Stimulated activated CD8-positive, alpha-beta memory T cell treated with anti-CD3 and anti-CD28 coated beads, Interleukin-7, amount 100 ng/mL, for 48 hours (primary cell): ENCODE measurements at regions not wholly inside any gene's neighbourhood (a gene's known extent, or its start where the extent isn't known, plus 50 kb on each side); places are given as distances from the start of the nearest gene placed in this dataset.

Experiments used
- DNase-seq, 2 donors: peaks; one replicate each; pipeline ENCODE4 v3.0.0-alpha.2; 2020; ENCODE audit warnings: low read depth in 1 of 2; ENCODE audit errors: extremely low read depth in 1 of 2

DNA sequence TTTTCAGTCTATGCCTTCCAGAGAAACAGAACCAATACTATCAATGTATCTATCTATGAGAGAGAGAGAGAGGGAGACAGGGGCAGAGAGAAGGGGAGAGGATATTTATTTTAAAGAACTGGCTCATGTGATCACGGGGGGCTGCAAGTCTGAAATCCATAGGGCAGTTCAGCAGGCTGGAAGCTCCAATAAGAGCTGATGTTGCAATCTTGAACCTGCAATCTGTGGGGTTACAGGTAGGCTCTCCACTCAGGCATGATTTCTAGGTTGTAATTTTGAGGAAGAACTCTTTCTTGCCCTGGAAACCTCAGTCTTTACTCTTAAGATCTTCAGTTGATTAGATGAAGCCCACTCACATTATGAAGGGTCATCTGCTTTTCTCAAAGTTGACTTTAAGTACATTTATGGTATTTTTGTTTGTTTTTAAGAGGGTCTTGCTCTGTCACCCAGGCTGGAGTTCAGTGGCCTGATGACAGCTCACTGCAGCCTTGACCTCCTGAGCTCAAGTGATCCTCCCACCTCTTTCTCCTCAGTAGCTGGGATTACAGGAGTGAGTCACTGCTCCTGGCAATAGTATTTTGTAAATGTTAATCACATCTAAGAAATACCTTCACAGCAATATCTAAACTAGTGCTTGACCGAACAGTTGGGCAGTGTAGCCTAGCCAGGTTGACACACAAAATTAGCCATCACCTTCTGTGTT, 376.4 kb downstream of the FGF9 start:
- no peak for DNase-seq

DNA sequence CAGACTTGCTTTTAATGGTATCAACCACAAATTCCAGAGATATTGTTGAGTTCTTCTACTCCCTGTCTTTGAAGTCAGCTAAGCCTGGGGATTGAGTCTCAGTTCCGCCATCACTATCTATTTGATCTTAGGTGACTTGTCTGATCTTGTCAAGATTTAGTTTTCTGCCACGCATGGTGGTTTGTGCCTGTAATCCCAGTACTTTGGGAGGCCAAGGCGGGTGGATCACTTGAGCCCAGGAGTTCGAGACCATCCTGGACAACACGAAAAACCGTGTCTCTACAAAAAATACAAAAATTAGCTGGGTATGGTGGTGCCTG, 376.9 kb downstream of the FGF9 start:
- DNase-seq, result no peak

DNA sequence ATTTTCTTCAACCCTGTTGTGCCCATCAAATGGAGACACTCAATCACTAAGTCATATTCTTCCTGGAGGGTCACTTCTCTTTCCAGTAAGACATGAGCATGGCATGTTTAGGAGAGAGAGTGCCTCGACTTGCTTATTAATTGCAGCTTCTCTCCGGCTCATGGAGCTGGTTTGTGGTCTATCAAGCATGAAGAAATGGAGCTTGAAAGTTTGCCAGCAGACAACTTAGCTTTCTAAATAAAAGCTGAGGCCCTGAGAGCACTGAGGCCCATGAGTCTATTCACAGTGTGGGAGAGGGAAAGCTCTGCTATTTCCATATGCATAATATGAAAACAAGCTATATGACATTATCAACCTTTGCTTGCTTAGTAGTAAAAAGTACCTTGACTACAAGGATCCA, 378.5 kb downstream of the FGF9 start:
- no peak for DNase-seq

DNA sequence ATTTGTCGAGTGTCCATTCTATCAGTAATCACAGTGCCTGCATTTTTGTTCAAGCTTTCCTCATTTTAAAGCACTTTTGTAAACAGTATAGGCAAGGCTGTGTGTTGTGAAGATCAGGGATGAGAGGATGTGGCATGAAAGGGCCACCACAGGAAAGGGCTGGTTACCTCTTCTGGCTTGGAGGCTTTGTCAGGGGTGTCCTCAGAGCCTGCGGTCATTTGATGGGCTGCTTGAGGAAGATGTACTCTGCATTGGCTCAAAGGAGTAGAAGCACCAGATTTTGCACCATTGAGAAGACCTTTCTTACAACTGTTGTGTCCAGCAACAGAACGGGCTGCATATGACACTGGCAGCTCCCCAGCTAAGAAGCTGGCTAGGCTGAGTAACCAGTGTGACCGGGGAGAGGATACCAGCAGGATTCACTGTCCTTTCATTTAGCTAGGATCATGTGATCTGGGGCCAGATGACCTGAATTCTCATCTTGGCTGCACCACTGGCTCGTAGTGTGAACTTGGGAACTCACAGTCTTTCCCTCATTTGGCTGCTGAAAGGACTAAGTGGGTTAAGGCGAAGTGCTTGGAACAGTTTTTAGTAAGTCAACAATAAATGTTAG, 380.2 kb downstream of the FGF9 start:
- DNase-seq, result no peak

DNA sequence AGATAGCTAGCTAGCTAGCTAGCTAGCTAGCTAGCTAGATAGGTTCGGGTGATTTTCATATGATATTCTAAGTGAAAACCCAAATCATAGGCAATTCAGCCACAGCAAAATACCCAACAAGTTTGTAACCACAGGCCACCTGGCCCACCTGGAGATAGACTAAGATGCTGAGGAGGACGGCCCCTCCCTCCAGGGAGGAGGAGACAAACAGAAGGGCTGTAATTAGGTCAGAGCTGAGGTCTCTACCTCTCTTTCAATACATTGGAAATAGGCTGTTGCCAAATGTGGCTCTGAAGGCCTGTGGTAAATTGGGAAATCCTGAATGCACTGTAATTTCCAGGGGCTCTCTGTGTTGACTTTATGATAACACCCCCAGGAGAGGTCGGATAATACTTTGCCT, 382.2 kb downstream of the FGF9 start:
- no peak for DNase-seq

DNA sequence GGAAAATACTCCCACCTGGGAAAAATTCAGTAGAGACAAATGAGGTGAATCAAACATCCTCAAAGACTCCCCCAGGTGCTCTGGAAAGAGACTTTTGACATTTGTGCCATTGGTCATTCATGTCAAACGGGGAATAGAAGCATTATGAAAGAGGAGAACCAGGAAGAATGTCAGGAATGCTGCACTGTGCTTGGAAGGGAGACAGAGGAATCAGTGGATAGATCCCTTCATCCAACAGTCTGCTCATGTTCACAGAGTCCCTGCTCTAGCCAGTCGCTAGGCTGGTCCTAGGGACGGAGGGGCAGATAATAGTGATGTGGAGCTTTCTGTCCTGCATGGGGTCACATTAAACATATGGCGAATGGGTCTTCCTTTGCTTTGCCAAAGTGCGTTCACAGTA, 384.4 kb downstream of the FGF9 start:
- DNase-seq, result no peak

DNA sequence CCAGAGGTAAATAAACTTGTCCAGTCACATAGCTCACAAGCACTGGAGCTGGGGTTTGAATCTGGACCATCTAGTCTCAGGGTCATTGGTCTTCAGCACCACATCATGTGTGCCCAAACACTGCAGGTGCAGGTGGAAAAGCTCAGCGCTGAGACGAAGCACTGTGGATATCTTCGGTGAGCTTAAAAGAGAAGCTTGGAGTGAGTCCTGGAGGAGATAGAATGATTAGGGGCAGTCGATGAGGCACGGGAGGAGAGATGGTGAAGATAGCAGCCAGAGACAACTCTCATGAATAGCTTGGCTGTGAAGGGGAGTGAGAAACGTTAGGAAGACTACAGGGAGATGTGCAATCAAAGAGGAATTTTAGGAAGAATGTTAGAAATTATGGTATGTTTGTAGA, 389.3 kb downstream of the FGF9 start:
- no peak for DNase-seq

DNA sequence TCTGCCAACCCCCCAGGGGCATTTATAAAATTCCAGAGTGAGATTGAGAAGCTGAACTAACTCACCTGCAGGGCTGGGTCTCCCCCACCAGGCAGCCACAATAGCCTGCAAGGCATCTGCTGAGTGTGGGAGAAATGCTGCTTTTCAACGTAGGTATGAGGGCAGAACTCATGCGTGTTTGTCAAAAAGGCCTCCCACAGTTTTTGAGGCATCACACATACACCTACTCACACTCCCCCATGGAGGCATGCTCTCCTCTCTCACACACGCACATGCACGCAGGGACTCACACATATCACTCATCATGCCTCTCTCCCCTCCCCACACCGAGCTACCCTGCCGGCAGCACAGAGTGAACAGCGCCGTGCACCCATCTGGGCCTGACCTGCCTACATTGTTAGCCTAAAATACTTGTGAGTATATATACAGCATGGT, 390.5 kb downstream of the FGF9 start:
- peak; percentile 32 to 58 for DNase-seq

DNA sequence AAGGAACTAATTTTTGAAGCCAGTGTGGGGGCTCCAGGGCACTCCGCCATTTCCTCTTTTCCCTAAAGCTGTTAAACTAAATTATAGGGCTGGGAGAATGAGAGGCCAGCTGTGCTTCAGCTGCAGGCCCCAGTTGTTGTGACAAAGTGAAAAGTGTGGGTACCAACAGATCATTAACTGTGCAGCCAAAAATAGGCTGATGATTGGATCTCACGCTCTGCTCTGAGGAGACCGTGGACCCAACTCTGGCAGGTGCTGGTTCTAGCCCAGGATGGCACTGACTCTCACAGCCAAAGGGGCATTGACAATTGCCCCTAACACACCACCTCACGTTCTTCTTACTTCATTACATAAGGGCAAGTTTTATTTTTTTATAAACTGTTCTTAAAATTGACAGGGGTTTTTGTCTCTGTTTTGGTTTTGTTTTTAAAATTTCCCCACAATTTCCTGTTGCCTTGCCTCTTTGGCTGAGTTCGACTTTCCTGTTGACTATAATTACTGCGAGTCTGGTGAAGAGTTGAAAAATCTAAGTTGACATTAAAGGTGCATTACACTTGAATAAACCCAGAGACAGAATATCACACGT, 391.0 kb downstream of the FGF9 start:
- DNase-seq, result no peak

DNA sequence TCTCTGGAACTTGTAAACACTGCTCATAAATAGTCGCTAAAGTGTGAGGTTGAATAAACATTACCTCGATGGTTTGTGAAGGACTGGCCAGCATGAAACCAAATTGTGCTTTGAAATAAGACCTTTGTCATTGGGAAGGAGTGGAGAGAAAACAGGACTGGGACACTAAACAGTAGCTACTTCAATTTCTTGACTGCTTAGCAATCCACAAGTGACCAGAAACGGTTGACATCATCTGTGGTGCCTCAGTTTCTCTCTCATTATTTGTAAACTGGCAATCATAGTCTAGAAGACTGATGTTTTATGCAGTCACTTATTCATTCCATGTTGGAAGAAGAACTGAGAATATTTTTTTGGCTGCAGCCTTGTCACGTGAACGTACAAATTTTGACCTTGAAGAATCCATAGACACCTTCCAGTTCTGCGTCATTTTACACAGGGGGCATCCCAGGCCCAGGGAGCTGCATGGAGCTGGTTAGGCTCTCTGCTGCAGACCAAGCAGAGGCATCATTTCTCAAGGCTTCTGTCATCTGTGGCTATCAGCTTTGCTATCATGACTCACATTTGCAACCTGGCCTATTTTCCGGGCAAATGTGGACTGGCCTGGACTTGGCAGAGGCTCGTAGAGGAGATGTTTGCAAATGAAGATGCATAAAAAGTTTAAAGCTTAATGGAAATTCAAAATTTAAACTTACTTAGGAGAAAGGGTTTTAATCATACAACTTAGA, 391.8 kb downstream of the FGF9 start:
- DNase-seq, result no peak

DNA sequence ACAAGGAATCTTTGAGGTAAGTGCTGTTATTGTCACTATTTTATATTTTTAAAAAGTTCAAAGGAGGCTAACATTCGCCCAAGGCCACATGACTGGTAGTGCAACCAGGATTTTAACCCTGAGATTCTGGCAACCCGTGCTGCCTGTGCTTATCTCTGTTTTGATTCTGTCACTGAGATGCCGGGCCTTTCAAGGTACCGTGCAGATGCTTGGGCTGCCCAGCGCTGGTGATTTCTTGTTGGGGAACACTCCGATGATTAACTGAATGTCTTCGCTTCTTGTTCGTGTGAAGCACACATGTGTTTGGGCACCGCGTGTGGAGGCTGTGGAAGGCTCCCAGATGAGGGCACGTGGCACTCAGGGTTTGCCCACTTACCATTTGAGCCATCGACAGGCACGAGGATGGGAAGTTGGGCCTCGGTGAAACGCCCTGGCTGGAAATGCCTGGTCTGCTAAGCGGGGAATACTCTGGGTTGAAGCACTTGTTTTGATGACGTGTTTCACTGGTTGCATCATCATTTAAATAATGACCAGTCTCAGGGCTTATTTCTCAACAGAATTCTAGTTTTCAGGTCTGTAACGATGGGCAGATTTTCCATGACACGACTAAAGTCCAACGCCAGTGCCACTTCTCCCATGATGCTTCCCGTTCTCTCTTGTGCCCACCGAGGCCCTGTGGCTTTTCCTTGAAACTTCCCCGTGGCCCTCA, 392.7 kb downstream of the FGF9 start:
- no peak for DNase-seq

DNA sequence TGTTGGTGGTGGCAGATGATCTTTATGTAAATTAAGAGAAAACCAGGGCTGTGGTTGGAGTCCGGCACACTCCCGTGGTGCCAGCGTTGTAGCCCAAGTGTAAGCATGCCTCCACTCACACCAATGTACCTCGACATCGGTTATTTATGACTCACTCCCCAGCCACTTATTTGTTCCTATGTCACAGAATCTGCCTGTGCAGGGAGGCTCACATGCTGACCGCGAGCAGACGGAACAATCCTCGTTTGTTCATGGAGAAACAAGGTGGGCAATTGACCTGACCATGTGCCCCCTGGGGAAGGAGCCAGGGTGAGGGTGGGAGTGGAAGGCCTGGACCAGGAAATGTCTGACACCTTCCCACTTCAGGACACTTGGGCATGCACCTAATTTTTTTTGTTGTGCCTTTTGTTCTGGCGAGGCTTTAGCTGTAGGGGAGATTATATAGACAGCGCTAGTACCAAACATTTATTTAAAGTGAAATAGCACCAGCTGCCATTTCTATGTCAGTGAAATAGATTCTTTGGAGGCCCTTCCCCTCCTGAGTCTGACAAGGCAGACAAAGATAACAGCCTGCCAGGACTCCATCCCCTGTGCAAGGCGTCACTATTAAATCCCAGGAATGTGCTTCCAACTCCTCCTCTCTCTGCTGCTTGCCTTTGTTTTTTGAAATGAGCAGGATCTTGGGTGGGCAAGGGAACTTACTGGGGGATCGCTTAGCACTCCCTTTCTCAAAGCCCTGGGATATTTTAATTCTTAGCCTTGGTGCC, 394.2 kb downstream of the FGF9 start:
- no peak for DNase-seq

DNA sequence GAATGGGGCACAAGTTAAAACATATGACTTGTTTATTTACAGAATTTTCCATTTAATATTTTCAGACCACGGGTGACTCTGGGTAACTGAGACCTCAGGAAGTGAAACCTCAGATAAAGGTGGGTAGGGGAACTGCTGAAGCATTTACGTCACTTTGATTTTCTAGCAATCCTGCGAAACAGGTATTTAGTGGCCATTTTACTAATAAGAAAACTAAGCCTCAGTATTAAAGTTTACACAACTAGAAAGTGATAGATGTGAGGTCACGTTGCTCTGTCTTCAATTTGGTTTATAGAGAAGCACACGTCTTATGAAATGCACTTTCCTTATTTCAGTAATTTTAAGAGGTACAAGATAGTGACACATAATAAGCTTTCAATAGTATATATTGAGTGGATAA, 402.8 kb downstream of the FGF9 start:
- DNase-seq, result no peak

DNA sequence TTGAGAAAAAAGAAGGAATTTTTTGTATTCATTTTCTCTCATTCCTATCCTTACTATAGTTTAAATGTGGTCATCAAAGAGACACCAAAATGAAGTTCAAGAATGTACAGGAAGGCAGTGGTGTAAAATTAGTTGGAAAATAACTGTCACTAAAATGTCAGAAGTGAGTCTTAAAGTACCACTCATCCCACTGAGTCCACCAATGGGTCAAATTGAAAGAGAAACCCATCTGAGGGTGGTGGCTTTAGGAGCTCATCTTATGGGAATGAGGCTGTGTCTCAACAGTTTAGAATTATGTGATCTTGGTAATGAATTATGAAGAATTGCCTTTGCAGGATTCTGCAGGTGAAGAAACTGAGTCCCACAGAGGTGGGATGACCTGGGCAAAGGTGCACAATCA, 403.5 kb downstream of the FGF9 start:
- DNase-seq, result no peak

DNA sequence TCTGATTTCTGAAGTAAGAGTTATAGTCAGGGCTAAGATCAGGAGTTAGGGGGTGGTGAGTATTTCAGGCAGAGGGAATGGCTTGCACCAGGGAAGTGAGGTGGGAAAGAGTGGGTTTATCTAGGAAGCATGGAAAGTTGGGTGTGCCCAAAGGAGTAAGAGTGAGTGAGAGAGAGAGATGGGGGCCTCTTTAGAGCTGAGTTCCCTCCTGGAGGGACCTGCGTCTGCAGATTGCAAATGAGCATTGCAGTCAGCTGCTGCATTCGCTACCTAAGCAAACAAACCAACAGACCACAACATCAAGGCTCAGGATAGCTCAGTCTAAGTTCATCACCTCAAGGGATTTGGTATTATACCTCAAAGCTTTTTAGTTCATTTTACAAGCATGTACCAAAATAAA, 405.8 kb downstream of the FGF9 start:
- no peak for DNase-seq

DNA sequence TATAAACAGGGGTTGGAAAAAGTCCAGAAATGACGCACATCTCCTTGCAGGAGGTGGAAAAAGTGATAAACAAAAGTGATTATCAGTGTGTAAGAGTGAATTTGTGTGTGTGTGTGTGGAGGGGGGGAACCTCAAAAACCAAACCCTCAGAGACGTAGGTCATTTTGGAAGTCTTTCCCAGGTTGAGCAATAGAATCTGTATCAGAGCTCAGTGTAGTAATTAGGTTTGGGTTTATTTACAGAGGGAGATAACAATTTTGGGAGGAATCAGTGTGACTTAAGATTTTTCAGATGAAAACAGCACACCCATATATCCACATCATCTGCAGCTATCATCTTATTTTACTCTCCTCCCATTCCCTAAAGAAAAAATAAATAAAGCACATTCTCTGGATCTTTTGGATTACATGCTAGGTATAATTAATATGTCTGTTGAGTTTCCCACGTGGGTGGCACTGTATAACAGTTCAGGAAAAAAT, 406.4 kb downstream of the FGF9 start:
- no peak for DNase-seq

DNA sequence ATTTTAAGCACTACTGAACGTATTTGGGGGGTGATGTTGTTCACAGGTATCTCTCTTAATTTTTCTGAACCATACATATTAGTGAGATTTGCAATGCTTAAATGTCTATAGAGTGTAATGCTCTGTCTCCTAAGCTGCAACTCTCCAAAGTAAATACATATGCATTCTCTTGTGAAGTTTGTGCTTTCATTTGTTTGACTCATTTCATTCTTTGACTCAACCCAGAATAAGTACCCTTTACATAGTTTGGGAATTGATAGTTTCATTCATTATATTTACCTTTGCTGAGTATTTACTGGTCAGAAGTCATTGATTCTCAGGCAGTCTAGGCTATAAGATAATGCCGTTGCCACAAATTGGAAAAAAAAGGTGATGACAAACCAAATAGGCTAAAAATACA, 406.9 kb downstream of the FGF9 start:
- no peak for DNase-seq

DNA sequence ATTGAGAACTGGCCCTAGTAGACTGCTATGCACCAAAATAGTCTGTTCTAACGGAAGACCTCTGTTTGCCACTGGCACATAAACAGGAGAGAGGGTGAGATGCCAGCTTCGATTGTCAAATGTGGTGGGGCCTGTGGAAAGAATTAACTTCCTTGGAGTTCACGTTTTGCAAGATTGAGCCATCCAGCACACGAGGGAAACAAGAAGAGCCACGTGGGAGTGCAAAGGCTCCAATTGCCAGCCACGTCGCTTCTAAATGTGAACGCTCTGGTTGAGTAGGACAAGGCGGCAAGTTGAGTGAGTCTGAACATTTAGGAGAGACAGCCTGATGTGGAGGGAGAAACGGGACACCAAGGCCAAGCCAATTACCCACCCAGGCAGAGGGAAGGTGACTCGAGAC, 409.1 kb downstream of the FGF9 start:
- no peak for DNase-seq

DNA sequence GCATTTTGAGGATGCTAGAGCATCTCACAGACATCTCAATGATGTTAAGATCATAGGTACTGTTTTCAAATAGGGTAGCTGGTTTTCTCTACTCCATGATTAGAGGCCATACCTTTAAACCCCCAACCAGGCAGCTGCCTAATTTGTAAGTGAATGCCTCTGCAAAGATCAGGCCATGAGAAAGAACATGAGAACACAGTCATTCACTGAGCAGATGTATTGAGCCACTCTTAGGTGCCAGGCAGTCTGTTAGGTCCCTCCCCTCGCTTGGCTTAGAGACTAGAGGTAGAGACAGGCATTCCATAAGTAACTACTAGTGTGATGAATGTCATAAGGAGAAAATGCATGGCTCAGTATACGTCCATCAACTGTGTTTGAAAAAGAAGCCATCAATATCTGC, 410.0 kb downstream of the FGF9 start:
- DNase-seq, result no peak

DNA sequence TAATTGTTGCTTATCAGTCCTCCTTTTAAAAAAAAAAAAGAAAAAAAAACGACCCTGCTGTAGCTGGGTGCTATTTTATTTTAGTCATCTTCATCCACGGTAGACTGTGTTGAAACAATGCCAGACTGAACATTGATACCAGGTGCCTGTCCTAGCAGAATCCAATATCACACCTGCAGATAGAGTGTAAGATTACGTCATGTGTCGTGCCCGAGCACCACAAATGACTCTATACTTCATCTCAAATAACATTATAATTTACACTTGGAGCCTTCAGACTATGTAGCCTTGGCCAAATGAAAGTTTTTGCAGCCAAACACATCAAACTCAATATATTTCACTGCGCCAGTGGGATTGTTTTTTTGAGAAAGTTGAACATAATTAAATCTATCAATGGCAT, 410.6 kb downstream of the FGF9 start:
- DNase-seq, result no peak

DNA sequence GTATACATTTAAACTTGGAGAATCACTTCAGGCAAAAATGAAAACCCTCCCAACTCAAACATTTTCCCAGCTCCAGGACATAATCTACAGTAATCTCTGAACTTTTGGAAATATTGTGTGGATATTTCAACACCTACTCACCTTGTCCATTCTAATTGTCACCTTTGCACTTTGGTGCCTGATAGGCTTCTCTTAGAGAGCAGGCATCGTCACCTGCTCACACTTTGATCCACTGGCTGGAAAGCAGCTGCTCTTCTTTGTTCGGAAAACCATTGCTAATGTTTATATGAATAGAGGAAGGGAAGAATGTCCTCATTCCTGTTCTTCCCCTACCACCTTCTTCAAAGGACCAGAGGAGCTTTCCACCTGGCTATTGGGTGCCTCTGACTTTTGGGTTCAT, 411.2 kb downstream of the FGF9 start:
- no peak for DNase-seq
